ENCODE measurements at regions not wholly inside any gene's neighbourhood (a gene's known extent, or its start where the extent isn't known, plus 50 kb on each side); places are given as distances from the start of the nearest gene placed in this dataset.

DNA sequence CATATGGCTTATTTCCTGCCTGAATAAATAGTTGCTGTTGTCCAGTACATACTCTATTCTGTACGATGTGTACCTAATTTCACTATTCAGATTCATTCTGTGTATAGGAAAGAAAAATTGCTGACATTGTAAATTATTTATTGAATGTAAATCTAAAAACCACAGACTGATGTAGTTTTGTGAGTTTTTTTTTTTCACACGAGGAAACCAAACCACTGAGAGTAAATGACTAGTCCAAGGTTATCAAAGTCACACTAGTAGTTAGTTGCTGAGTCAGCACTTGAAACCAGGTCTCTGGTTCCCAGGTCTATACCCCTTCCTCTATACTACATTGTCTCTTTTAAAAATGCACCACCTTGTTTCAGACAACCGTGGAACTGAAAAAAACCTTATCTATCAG lies 298.3 kb upstream of the DIAPH2 start:
- TF ChIP-seq, protein P1, sequence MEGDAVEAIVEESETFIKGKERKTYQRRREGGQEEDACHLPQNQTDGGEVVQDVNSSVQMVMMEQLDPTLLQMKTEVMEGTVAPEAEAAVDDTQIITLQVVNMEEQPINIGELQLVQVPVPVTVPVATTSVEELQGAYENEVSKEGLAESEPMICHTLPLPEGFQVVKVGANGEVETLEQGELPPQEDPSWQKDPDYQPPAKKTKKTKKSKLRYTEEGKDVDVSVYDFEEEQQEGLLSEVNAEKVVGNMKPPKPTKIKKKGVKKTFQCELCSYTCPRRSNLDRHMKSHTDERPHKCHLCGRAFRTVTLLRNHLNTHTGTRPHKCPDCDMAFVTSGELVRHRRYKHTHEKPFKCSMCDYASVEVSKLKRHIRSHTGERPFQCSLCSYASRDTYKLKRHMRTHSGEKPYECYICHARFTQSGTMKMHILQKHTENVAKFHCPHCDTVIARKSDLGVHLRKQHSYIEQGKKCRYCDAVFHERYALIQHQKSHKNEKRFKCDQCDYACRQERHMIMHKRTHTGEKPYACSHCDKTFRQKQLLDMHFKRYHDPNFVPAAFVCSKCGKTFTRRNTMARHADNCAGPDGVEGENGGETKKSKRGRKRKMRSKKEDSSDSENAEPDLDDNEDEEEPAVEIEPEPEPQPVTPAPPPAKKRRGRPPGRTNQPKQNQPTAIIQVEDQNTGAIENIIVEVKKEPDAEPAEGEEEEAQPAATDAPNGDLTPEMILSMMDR (IDR thresholded peaks at IDR 0.05) = no peak
- TF ChIP-seq POLR2A (IDR thresholded peaks at IDR 0.05) = no peak
